GM10266 (cell line): ENCODE measurements at regions not wholly inside any gene's neighbourhood (a gene's known extent, or its start where the extent isn't known, plus 50 kb on each side); places are given as distances from the start of the nearest gene placed in this dataset.
"Not testable (repeated sequence)": the region's sequence is repeated elsewhere in the genome, so short reads cannot be mapped to it uniquely, and the experiment has no call there.

Experiments used
- DNase-seq: peaks from one replicate; pipeline ENCODE4 v3.0.0; 2012; ENCODE audit errors: extremely low spot score

DNA sequence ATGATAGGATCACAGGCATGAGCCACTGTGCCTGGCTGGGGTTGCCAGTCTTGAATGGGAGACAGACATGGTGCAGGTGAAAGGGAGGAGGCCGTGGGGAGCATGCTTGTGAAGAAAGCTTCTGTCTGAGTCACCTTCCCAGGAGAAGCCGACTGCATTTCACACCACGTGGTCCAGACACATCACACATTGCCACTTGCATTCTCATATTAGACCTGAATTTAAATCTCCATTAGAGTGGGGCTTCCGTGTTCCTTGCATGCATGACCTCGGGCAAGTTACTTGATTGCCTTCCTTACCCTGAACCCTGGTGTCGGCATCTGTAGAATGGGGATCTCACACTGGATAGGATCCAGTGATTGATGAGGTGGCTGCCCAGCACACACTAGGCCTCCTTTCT is 2899.6 kb downstream of the RPIA start:
- not testable (repeated sequence) for DNase-seq

- not testable (repeated sequence) for DNase-seq
Measured at GRCh38 chr2:91597436-91597835, 2906.0 kb downstream of the RPIA start.

DNA sequence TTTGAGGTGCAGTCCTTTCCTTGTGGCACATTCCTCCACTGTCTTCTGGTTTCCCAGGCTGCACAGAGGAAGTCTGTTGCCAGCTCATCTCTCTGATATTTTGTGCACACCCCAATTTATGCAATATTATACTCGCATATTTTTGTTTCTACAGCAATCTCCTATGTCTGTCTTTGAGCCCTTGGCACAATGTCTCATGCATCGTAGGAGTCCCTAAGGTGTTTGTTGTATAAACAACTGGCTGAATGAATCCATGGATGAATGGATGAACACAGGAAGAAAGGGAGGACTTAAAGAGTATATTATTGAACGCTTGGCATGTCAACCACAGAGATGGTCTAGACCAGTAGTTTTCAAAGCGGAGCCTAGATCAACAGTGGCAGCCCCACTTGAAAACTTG is 2907.0 kb downstream of the RPIA start:
- not testable (repeated sequence) for DNase-seq

DNA sequence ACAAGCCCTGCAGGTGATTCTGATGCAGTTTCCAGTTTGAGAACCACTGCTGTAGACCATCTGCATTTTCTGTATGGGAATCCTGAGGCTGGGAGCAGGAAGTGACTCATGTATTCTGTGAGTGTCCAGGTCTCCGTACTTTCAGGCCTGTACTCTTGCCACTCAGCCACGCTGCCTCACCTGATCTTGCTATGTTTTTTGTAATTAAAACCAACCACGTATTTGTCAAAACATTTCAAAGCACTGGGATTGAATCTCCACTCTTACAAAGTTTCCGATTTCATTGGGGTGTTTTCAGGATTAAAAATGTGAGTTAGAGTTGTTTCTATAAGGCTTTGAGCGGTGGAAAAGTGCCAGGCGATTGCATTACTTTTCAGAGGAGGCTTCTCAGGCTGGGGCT is 2907.5 kb downstream of the RPIA start:
- not testable (repeated sequence) for DNase-seq

- not testable (repeated sequence) for DNase-seq
Measured at GRCh38 chr2:91602860-91603259, 2911.4 kb downstream of the RPIA start.

- DNase-seq = not testable (repeated sequence)
Measured at GRCh38 chr2:91603996-91604395, 2912.5 kb downstream of the RPIA start.

- DNase-seq = not testable (repeated sequence)
Measured at GRCh38 chr2:91604629-91605028, 2913.2 kb downstream of the RPIA start.

DNA sequence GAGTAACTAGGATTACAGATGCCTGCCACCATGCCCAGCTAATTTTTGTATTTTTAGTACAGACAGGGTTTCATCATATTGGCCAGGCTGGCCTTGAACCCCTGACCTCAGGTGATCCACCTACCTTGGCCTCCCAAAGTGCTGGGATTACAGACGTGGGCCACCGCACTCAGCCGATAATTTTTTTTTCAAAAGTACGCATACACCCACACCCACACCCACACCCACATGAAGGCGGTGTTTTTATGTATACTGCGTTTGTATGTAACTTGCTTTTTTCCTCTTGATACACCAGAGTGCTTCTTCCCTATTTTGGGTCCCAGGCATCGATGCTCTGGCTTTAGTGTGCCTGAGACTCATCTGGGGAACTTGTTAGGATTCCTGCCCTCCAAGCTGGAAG is 2932.3 kb downstream of the RPIA start:
- not testable (repeated sequence) for DNase-seq

DNA sequence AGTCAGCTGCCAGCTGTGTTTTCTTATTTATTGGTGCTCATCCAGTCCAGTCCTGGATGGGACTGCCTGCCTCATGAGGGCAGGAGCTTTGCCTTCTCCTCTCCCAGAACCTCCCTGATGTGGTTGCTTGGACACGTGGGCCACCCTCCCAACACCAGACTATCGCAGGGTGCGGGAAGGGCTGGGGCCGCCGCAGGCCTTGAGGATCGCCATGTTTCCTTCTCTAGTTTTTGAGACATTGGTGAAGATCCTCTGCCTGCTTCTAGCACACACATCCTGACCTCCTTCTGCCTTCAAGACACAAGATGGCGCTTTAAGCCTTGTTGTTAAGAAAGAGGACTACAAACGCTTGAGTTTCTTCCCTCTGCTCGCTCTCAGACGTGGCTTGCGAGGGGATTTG is 2937.0 kb downstream of the RPIA start:
- DNase-seq = not testable (repeated sequence)

GRCh38 chr2:91657193-91657592 is 2965.7 kb downstream of the RPIA start:
- DNase-seq = not testable (repeated sequence)

DNA sequence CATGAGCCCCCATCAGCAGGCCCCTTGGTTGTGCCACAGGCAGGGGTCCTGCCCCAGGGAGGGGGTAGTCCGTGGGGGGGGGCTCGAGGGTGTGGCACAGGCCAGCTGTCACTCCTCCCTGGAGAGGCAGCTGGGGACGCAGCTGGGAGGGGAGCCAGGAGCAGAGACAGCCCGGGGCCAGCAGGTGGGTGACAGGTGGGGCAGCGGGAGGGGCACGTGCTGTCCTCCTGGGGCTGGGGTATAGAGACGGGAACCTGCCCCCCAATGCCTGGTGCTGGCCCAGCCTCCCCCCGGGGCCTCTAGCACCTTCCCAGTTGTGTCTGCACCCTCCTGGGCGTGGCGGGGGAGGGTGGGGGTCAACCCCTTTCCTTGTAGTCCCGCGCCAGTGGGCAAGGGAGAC is 2966.9 kb downstream of the RPIA start:
- DNase-seq = not testable (repeated sequence)

DNA sequence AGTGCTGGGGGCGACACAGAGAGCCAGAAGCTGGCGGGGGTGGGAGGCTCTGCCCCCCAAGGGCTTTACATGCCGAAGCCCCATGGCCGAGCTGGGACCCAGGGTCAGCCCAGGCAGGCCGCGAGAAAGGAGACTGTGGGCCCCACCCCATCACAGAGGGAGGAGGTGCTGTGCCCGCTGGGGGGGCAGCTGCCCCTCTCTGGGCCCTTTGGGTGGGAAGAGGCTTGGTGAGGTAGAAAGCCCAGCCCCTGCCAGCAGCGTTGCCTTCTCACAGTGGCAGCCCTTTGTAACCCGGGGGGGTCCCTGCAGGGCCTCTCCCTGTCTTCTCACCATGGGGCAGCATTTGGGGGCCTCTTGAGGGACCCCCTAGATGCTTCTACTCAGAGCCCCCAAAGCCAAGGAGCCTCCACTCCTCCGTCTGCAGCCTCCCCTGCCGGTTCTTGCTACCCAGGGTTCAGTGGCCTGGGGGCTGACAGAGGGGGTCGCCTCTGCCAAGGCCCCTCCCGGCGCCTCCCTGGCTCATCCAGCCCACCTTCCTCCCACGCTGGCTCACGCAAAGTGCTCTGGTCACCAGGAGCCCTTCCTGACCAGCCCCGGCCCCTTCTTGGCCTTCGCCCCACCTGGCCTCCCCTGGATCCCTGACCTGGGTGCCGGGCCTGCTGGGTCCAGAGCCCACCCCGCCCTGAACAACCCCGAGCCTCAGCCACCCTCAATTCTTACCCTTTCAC is 2967.9 kb downstream of the RPIA start:
- not testable (repeated sequence) for DNase-seq

DNA sequence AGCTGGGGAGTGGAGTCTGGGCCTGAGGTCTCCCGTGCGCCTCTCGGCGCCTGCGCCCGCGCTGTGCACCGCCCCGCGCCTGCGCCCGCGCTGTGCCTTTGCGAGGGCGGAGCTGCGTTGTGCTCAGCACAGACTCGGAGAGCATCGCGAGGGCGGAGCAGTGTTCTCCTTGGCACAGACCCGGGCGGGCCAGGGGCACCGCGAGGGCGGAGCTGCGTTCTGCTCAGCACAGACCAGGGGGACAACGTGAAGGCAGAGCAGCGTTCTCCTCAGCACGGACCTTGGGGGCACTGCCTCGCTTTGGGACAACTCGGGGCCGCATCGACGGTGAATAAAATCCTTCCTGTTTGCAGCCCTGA is 2968.4 kb downstream of the RPIA start:
- DNase-seq = not testable (repeated sequence)

DNA sequence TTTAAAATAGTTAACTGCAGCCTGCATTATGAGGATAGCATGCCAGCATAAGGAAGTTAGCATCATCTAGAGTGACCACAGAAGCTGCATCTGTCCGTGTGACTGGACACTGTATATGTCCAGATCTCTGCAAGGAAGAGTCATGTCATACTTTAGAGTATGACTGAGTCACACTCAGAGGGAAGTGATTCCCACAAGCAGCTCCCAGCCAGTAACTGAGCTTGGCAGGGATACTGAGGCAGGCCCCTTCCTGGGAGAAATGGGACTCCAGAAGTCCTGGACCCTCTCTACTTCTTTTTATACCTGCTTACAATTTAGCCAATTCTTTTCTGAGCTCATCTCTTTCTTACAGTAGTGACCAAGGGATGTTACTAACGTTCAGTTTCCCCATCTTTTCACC is 2975.9 kb downstream of the RPIA start:
- not testable (repeated sequence) for DNase-seq

- not testable (repeated sequence) for DNase-seq
Measured at GRCh38 chr2:91685541-91685940, 2994.1 kb downstream of the RPIA start.

DNA sequence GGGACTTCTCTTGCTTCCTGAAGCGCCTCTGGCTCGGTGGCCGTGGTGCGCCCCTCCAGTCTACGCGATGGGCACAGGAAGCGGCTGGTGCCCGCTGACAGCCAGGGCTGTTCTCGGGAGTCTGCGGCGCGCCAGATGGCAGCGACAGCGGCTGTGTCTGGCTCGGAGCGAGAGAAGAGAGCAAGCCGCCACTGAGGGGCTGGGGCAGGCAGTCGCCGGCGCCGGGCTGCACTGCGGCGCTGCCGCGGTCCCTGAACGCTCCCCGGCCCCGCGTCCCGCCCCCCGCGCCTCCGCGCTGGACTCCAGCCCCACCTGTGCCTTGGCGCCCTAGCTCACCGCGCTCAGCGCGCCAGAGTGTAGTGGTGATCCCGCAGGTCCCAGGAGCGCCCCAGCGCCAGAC is 2994.6 kb downstream of the RPIA start:
- DNase-seq = not testable (repeated sequence)
